ENCODE measurements at regions not wholly inside any gene's neighbourhood (a gene's known extent, or its start where the extent isn't known, plus 50 kb on each side); places are given as distances from the start of the nearest gene placed in this dataset.
"Not testable (repeated sequence)": the region's sequence is repeated elsewhere in the genome, so short reads cannot be mapped to it uniquely, and the experiment has no call there.

DNA sequence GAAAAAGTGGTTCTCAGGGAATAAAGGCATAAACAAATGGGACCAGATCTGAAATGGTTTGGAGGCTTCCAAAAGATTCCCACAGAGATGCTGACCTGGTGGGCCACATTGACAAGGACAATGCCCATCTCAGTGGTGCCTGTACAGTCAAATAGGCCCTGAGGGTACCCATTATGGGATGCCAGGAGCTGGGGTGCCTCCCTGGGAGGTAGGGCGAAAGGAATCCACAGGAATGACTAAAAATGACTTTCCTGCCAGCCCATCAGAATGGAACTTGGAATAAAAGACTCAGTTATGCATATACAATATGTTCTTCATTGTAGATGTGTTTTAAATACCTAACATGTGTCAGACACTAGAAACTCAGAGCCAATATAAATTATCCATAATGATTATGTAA lies 248.5 kb downstream of the RNF144A start:
- TF ChIP-seq POLR2A (IDR thresholded peaks at IDR 0.05) = no peak
- TF ChIP-seq, protein P1, sequence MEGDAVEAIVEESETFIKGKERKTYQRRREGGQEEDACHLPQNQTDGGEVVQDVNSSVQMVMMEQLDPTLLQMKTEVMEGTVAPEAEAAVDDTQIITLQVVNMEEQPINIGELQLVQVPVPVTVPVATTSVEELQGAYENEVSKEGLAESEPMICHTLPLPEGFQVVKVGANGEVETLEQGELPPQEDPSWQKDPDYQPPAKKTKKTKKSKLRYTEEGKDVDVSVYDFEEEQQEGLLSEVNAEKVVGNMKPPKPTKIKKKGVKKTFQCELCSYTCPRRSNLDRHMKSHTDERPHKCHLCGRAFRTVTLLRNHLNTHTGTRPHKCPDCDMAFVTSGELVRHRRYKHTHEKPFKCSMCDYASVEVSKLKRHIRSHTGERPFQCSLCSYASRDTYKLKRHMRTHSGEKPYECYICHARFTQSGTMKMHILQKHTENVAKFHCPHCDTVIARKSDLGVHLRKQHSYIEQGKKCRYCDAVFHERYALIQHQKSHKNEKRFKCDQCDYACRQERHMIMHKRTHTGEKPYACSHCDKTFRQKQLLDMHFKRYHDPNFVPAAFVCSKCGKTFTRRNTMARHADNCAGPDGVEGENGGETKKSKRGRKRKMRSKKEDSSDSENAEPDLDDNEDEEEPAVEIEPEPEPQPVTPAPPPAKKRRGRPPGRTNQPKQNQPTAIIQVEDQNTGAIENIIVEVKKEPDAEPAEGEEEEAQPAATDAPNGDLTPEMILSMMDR (IDR thresholded peaks at IDR 0.05) = no peak
- no peak for ATAC-seq
- Histone ChIP-seq H3K4me1 (no peaks in the 10 kb centered on the region), H3K36me3 (no peaks in the 10 kb centered on the region), H3K27me3 (no peaks in the 10 kb centered on the region), H3K9me3 (peaks cover 0 to 9% (median 0%) of the 10 kb centered on the region in 12 donors), H3K4me3 (no peak overlapping the region), H3K27ac (no peak overlapping the region)
- 84 to 100% (median 94%) methylated on average over 1 of the region's 1 CpG for WGBS, 4 donors
- DNase-seq = no peak
- intact Hi-C loops (cut with DNase I) = no loop called here

DNA sequence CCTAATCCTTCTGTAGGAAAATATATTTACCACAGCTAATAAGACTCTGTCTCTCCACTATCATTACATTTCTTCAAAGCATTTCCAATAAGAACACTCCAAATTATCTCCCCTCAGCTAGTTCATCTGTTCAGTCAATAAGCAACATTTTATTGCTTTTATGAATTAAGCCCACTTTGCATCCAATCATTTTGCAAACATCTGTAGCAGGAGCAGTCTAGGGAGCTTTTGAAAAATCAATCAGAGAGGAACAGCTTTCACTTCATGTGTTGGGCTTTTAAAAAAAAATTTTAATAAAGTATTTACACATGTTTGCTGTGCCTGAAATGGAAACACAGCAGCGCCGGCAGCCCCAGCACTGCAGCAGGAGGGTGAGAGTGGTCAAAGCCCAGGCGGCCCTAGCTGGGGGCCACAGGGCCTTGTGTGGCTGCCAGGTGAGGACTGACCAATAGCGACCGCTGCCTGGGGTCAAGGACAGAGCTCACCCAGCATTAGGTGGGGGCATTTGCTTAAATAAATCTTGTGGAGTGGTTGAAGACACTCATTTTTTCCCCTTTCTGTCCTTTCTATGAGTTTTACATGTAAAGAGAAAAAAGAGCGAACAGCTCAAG lies 250.7 kb downstream of the RNF144A start:
- 82 to 92% (median 88%) methylated on average over 6 of the region's 6 CpGs for WGBS, 4 donors
- Histone ChIP-seq H3K9me3 (no peaks in the 10 kb centered on the region), H3K27me3 (no peaks in the 10 kb centered on the region), H3K36me3 (no peaks in the 10 kb centered on the region), H3K4me1 (no peaks in the 10 kb centered on the region), H3K27ac (no peak overlapping the region), H3K4me3 (no peak overlapping the region)
- TF ChIP-seq, protein P1 (IDR thresholded peaks at IDR 0.05) = no peak
- TF ChIP-seq POLR2A (IDR thresholded peaks at IDR 0.05) = no peak
- intact Hi-C loops (cut with DNase I) = no loop called here
- no peak for DNase-seq
- ATAC-seq = no peak

DNA sequence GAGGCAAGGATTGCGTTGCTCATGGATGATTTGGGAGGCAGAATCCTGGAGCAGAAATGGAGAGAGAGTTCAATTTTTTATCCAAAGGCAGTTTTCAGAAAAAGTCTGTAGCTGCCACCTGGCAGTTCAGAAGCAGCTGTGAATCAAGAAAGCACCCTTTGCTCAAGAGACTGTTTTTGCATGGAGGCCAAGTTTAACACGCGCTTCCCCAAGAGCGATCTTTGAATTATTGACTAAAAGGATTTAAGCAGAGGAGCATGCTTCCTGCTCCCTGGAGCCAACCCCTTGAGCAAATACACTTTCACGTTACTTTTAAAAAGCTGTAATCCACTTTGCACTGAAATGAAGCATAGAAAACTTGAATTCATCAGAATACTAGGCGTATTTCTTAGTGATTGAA lies 252.4 kb downstream of the RNF144A start:
- Histone ChIP-seq H3K27ac (no peak overlapping the region), H3K4me3 (no peak overlapping the region), H3K4me1 (no peaks in the 10 kb centered on the region), H3K9me3 (no peaks in the 10 kb centered on the region), H3K27me3 (no peaks in the 10 kb centered on the region), H3K36me3 (no peaks in the 10 kb centered on the region)
- ATAC-seq (no peak), DNase-seq (no peak)
- intact Hi-C loops (cut with DNase I) = no loop called here
- 86 to 90% (median 89%) methylated on average over 6 of the region's 6 CpGs for WGBS, 4 donors
- TF ChIP-seq, protein P1 (IDR thresholded peaks at IDR 0.05) = no peak
- no peak for TF ChIP-seq POLR2A (IDR thresholded peaks at IDR 0.05)

GRCh38 chr2:7178996-7179395 lies 261.8 kb downstream of the RNF144A start:
- 96 to 98% (median 97%) methylated on average over 17 of the region's 17 CpGs for WGBS, 4 donors
- H3K27ac ChIP-seq; H3K4me3 ChIP-seq; H3K27me3 ChIP-seq; DNase-seq; ATAC-seq; intact Hi-C loops (cut with DNase I); H3K36me3 ChIP-seq; H3K9me3 ChIP-seq; H3K4me1 ChIP-seq: not testable (repeated sequence)

Measured in heart left ventricle (tissue), 16 donors.